Testis (tissue), 2 donors: ENCODE measurements at regions not wholly inside any gene's neighbourhood (a gene's known extent, or its start where the extent isn't known, plus 50 kb on each side); places are given as distances from the start of the nearest gene placed in this dataset.

Experiments used
- DNase-seq: peaks from one replicate; pipeline ENCODE4 v3.0.0-alpha.2; 2019
- H3K27ac ChIP-seq, 2 donors: fragments of 200-600 bp; sonication (generic); one replicate each; pipeline ENCODE4 v1.5.1; 2019
- H3K27me3 ChIP-seq: fragments of 200-600 bp; sonication (generic); one replicate; pipeline ENCODE4 v1.5.1; 2019
- H3K36me3 ChIP-seq: fragments of 200-600 bp; sonication (generic); one replicate; pipeline ENCODE4 v1.5.1; 2017; ENCODE audit warnings: low read depth; ENCODE audit errors: missing control alignments
- H3K4me1 ChIP-seq: fragments of 200-600 bp; sonication (generic); one replicate; pipeline ENCODE4 v1.5.1; 2019
- H3K4me3 ChIP-seq, 2 donors: fragments of 200-600 bp; sonication (generic); one replicate each; pipeline ENCODE4 v1.5.1; 2017 to 2019
- H3K9me3 ChIP-seq: fragments of 200-600 bp; sonication (generic); one replicate; pipeline ENCODE4 v1.5.1; 2017
- POLR2A ChIP-seq: fragments of 450-650 bp; IDR thresholded peaks from one replicate; pipeline ENCODE4 v1.6.1; 2017; ENCODE audit warnings: antibody characterized with exemption, mild to moderate bottlenecking, moderate library complexity
- WGBS, 2 donors: methylation state at CpG; one replicate each; pipeline ENCODE4 v1.1.5; 2018; 5-methylcytosine and 5-hydroxymethylcytosine counted together
- intact Hi-C: fragments of 100-400 bp; cut with DNase I; formaldehyde crosslinking; loops from one replicate; pipeline ENCODE4 v1.15.1; 2023; ENCODE audit warnings: low total_unique reads
- TF ChIP-seq, protein P1 (sequence below), 3 experiments: fragments of 450-650 bp in 2 of 3; fragments of 200-600 bp in 1 of 3; sonication (generic) in 1 of 3; IDR thresholded peaks; one replicate each; pipeline ENCODE4 v1.5.1; 2016 to 2019; ENCODE audit warnings: antibody characterized with exemption in 3 of 3, mild to moderate bottlenecking in 2 of 3, moderate library complexity in 1 of 3

GRCh38 chr13:39233519-39233918, 195.3 kb downstream of the NHLRC3 start:
- H3K4me3 ChIP-seq, result no peak overlapping the region
- intact Hi-C loops, result no loop called here
- no peaks in the 10 kb centered on the region for H3K9me3 ChIP-seq
- H3K27me3 ChIP-seq, result no peaks in the 10 kb centered on the region
- no peak overlapping the region for H3K27ac ChIP-seq
- DNase-seq, result no peak
- H3K36me3 ChIP-seq, result no peaks in the 10 kb centered on the region
- H3K4me1 ChIP-seq, result no peaks in the 10 kb centered on the region
- 84 to 86% methylated on average over 3 of the region's 3 CpGs for WGBS, 2 donors
- TF ChIP-seq POLR2A, result no peak
- TF ChIP-seq, protein P1, sequence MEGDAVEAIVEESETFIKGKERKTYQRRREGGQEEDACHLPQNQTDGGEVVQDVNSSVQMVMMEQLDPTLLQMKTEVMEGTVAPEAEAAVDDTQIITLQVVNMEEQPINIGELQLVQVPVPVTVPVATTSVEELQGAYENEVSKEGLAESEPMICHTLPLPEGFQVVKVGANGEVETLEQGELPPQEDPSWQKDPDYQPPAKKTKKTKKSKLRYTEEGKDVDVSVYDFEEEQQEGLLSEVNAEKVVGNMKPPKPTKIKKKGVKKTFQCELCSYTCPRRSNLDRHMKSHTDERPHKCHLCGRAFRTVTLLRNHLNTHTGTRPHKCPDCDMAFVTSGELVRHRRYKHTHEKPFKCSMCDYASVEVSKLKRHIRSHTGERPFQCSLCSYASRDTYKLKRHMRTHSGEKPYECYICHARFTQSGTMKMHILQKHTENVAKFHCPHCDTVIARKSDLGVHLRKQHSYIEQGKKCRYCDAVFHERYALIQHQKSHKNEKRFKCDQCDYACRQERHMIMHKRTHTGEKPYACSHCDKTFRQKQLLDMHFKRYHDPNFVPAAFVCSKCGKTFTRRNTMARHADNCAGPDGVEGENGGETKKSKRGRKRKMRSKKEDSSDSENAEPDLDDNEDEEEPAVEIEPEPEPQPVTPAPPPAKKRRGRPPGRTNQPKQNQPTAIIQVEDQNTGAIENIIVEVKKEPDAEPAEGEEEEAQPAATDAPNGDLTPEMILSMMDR (IDR thresholded peaks at IDR 0.05), result no peak

- intact Hi-C loops, result no loop called here
- 90 to 92% methylated on average over 7 of the region's 7 CpGs for WGBS, 2 donors
Measured at GRCh38 chr13:39244561-39245230, 206.4 kb downstream of the NHLRC3 start.

GRCh38 chr13:39245688-39246087, 207.4 kb downstream of the NHLRC3 start:
- Histone ChIP-seq H3K27ac (no peak overlapping the region), H3K36me3 (no peaks in the 10 kb centered on the region), H3K9me3 (no peaks in the 10 kb centered on the region), H3K27me3 (no peaks in the 10 kb centered on the region), H3K4me1 (no peaks in the 10 kb centered on the region), H3K4me3 (no peak overlapping the region)
- DNase-seq, result no peak
- 78 to 83% methylated on average over 4 of the region's 4 CpGs for whole genome bisulfite sequencing, 2 donors
- TF ChIP-seq, protein P1 (IDR thresholded peaks at IDR 0.05), result no peak
- TF ChIP-seq POLR2A, result no peak
- intact Hi-C loops, result no loop called here

More at GRCh38 chr13:39244561-39245230, 206.4 kb downstream of the NHLRC3 start:
- H3K9me3 ChIP-seq, result no peaks in the 10 kb centered on the region
- H3K4me1 ChIP-seq, result no peaks in the 10 kb centered on the region
- H3K27ac ChIP-seq, result no peak overlapping the region
- DNase-seq, result no peak
- no peak overlapping the region for H3K4me3 ChIP-seq
- TF ChIP-seq, protein P1 (IDR thresholded peaks at IDR 0.05), result no peak
- TF ChIP-seq POLR2A, result no peak
- H3K36me3 ChIP-seq, result no peaks in the 10 kb centered on the region
- no peaks in the 10 kb centered on the region for H3K27me3 ChIP-seq

DNA sequence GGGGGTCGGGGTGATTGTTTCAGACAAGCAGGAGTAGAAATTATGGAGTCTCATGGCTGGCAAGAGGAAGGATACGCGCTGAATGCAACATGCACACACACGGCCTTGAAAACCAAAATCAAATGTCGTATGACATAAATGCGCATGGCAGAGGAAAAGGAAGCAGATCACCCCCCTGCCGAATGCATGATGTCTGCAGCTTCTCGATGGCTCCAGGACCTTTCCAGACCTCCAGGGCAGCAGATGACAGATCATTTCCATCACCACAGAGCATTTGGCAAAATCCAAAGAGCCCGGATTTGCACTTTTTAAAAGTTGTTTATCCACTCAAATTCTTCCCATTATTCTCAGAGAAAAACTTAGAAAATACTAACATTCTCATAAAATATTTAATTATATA, 211.7 kb downstream of the NHLRC3 start:
- intact Hi-C loops, result loop anchor here (10.0 kb wide), 1 partner anchor 105 kb away; no protein-coding TSS in a partner anchor
- no peaks in the 10 kb centered on the region for H3K4me1 ChIP-seq

More for the DNA sequence above, 211.7 kb downstream of the NHLRC3 start:
- DNase-seq, result no peak
- Histone ChIP-seq H3K9me3 (no peaks in the 10 kb centered on the region), H3K4me3 (no peak overlapping the region), H3K27me3 (no peaks in the 10 kb centered on the region), H3K27ac (no peak overlapping the region), H3K36me3 (no peaks in the 10 kb centered on the region)
- TF ChIP-seq, protein P1 (IDR thresholded peaks at IDR 0.05), result no peak
- no peak for TF ChIP-seq POLR2A
- WGBS, 2 donors, result 68 to 71% methylated on average over 9 of the region's 9 CpGs
